GM21786 (cell line): ENCODE measurements at regions not wholly inside any gene's neighbourhood (a gene's known extent, or its start where the extent isn't known, plus 50 kb on each side); places are given as distances from the start of the nearest gene placed in this dataset.

Experiments
- ATAC-seq: cut with Tn5 transposase; IDR thresholded peaks from one replicate; pipeline ENCODE4 v1.9.1; 2021; ENCODE audit not compliant: unreplicated experiment

GRCh38 chr15:31262143-31262530, 64.5 kb upstream of the KLF13 start:
- no peak for ATAC-seq

GRCh38 chr15:31262901-31263671, 63.5 kb upstream of the KLF13 start:
- ATAC-seq: peak; percentile 33

- ATAC-seq: no peak
Observed at GRCh38 chr15:31263751-31264558, 62.7 kb upstream of the KLF13 start.

- ATAC-seq: no peak
Observed at GRCh38 chr15:31264559-31265089, 62.0 kb upstream of the KLF13 start.

- ATAC-seq: peak; percentile 3
Observed at GRCh38 chr15:31265090-31265870, 61.4 kb upstream of the KLF13 start.

- ATAC-seq: peak; percentile 37
Observed at GRCh38 chr15:31265871-31266711, 60.5 kb upstream of the KLF13 start.

GRCh38 chr15:31266712-31267111, 59.9 kb upstream of the KLF13 start:
- ATAC-seq: no peak

GRCh38 chr15:31267161-31268107, 59.2 kb upstream of the KLF13 start:
- ATAC-seq: no peak

- no peak for ATAC-seq
Observed at GRCh38 chr15:31268108-31268501, 58.5 kb upstream of the KLF13 start.

GRCh38 chr15:31268911-31269784, 57.5 kb upstream of the KLF13 start:
- no peak for ATAC-seq

GRCh38 chr15:31269816-31270575, 56.6 kb upstream of the KLF13 start:
- ATAC-seq: no peak

- no peak for ATAC-seq
Observed at GRCh38 chr15:31270767-31271166, 55.9 kb upstream of the KLF13 start.

- ATAC-seq: no peak
Observed at GRCh38 chr15:31271224-31271635, 55.4 kb upstream of the KLF13 start.

GRCh38 chr15:31271711-31272557, 54.7 kb upstream of the KLF13 start:
- no peak for ATAC-seq

GRCh38 chr15:31272558-31273257, 53.9 kb upstream of the KLF13 start:
- ATAC-seq: no peak
